ENCODE measurements at regions not wholly inside any gene's neighbourhood (a gene's known extent, or its start where the extent isn't known, plus 50 kb on each side); places are given as distances from the start of the nearest gene placed in this dataset.
"Not testable (repeated sequence)": the region's sequence is repeated elsewhere in the genome, so short reads cannot be mapped to it uniquely, and the experiment has no call there.

GRCh38 chr21:28391938-28392849 is 600.5 kb downstream of the LTN1 start:
- FAIRE-seq, result no peak
- Histone ChIP-seq H3K4me3 (ENCODE audit: low read depth, low read length) (no peak overlapping the region), H3K27me3 (ENCODE audit: control insufficient read depth, insufficient read depth, low read length) (peaks cover 6% of the 10 kb centered on the region), H3K36me3 (ENCODE audit: control insufficient read depth, insufficient read depth, low read length) (no peaks in the 10 kb centered on the region)
- TF ChIP-seq, protein P1, sequence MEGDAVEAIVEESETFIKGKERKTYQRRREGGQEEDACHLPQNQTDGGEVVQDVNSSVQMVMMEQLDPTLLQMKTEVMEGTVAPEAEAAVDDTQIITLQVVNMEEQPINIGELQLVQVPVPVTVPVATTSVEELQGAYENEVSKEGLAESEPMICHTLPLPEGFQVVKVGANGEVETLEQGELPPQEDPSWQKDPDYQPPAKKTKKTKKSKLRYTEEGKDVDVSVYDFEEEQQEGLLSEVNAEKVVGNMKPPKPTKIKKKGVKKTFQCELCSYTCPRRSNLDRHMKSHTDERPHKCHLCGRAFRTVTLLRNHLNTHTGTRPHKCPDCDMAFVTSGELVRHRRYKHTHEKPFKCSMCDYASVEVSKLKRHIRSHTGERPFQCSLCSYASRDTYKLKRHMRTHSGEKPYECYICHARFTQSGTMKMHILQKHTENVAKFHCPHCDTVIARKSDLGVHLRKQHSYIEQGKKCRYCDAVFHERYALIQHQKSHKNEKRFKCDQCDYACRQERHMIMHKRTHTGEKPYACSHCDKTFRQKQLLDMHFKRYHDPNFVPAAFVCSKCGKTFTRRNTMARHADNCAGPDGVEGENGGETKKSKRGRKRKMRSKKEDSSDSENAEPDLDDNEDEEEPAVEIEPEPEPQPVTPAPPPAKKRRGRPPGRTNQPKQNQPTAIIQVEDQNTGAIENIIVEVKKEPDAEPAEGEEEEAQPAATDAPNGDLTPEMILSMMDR (IDR thresholded peaks at IDR 0.05; ENCODE audit: insufficient read depth, low read length, severe bottlenecking), result no peak
- DNase-seq (ENCODE audit: low read depth), result peak; percentile 28

- Histone ChIP-seq H3K36me3 (ENCODE audit: control insufficient read depth, insufficient read depth, low read length) (no peaks in the 10 kb centered on the region), H3K27me3 (ENCODE audit: control insufficient read depth, insufficient read depth, low read length) (no peaks in the 10 kb centered on the region), H3K4me3 (ENCODE audit: low read depth, low read length) (no peak overlapping the region)
- no peak for FAIRE-seq
- TF ChIP-seq, protein P1 (IDR thresholded peaks at IDR 0.05; ENCODE audit: insufficient read depth, low read length, severe bottlenecking), result no peak
- no peak for DNase-seq (ENCODE audit: low read depth)
Measured at GRCh38 chr21:28387220-28387619, 605.5 kb downstream of the LTN1 start.

GRCh38 chr21:28385845-28386244 is 606.8 kb downstream of the LTN1 start:
- Histone ChIP-seq H3K4me3 (ENCODE audit: low read depth, low read length) (no peak overlapping the region), H3K27me3 (ENCODE audit: control insufficient read depth, insufficient read depth, low read length) (no peaks in the 10 kb centered on the region), H3K36me3 (ENCODE audit: control insufficient read depth, insufficient read depth, low read length) (no peaks in the 10 kb centered on the region)
- FAIRE-seq, result no peak
- TF ChIP-seq, protein P1 (IDR thresholded peaks at IDR 0.05; ENCODE audit: insufficient read depth, low read length, severe bottlenecking), result no peak
- no peak for DNase-seq (ENCODE audit: low read depth)

- not testable (repeated sequence) for FAIRE-seq; H3K27me3 ChIP-seq (ENCODE audit: control insufficient read depth, insufficient read depth, low read length); H3K36me3 ChIP-seq (ENCODE audit: control insufficient read depth, insufficient read depth, low read length); H3K4me3 ChIP-seq (ENCODE audit: low read depth, low read length); DNase-seq (ENCODE audit: low read depth)
Measured at GRCh38 chr21:28381000-28381745, 611.5 kb downstream of the LTN1 start.

DNA sequence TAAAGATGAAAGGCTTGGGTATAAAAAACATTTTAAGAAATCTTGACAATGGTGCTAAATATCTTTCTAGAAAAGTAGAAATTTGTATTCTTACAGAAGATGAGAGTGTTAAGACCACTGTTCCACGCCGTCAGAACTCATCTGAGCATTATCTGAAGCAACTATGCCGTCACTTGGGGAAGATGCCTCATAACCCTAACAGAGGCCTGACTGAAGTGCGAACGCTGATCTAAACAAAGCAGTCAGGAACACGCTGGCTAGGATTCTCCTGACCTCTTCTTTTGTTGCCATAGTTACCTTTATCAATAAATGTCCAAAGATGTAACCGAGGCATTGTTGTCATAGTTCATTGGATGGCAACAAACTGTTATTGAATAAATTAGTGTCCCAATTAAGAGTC is 612.4 kb downstream of the LTN1 start:
- Histone ChIP-seq H3K4me3 (ENCODE audit: low read depth, low read length) (no peak overlapping the region), H3K27me3 (ENCODE audit: control insufficient read depth, insufficient read depth, low read length) (no peaks in the 10 kb centered on the region), H3K36me3 (ENCODE audit: control insufficient read depth, insufficient read depth, low read length) (no peaks in the 10 kb centered on the region)
- DNase-seq (ENCODE audit: low read depth) (no peak), FAIRE-seq (no peak)
- TF ChIP-seq, protein P1 (IDR thresholded peaks at IDR 0.05; ENCODE audit: insufficient read depth, low read length, severe bottlenecking), result no peak

GRCh38 chr21:28378026-28378425 is 614.7 kb downstream of the LTN1 start:
- TF ChIP-seq, protein P1 (IDR thresholded peaks at IDR 0.05; ENCODE audit: insufficient read depth, low read length, severe bottlenecking), result no peak

More at GRCh38 chr21:28378026-28378425, 614.7 kb downstream of the LTN1 start:
- Histone ChIP-seq H3K4me3 (ENCODE audit: low read depth, low read length) (no peak overlapping the region), H3K27me3 (ENCODE audit: control insufficient read depth, insufficient read depth, low read length) (no peaks in the 10 kb centered on the region), H3K36me3 (ENCODE audit: control insufficient read depth, insufficient read depth, low read length) (no peaks in the 10 kb centered on the region)
- FAIRE-seq (no peak), DNase-seq (ENCODE audit: low read depth) (no peak)
